Nephron progenitor cell (in vitro differentiated cells): ENCODE measurements at regions not wholly inside any gene's neighbourhood (a gene's known extent, or its start where the extent isn't known, plus 50 kb on each side); places are given as distances from the start of the nearest gene placed in this dataset.
A peak's percentile ranks its signal among the peaks of the same experiment; 100 is the strongest.

ENCODE experiments used
- DNase-seq: peaks from one replicate; pipeline ENCODE4 v3.0.0; 2021
- H3K27ac Mint-ChIP-seq: 2 replicates; pipeline ENCODE4 v1.8.0; 2021; ENCODE audit warnings: mild to moderate bottlenecking, moderate library complexity, mixed read lengths
- H3K27me3 Mint-ChIP-seq: 2 replicates; pipeline ENCODE4 v1.8.0; 2021; ENCODE audit warnings: mild to moderate bottlenecking, low read depth, mixed read lengths; ENCODE audit not compliant: poor library complexity
- H3K36me3 Mint-ChIP-seq: 2 replicates; pipeline ENCODE4 v1.8.0; 2021; ENCODE audit warnings: low read depth, mixed read lengths
- H3K4me1 Mint-ChIP-seq: 2 replicates; pipeline ENCODE4 v1.8.0; 2021; ENCODE audit warnings: mixed read lengths
- H3K4me3 Mint-ChIP-seq: 2 replicates; pipeline ENCODE4 v1.8.0; 2021; ENCODE audit warnings: mild to moderate bottlenecking, moderate library complexity, mixed read lengths
- H3K9me3 Mint-ChIP-seq: 2 replicates; pipeline ENCODE4 v1.8.0; 2021; ENCODE audit warnings: mild to moderate bottlenecking, moderate library complexity, mixed read lengths
- TF ChIP-seq, protein P1 (sequence below): fragments of 200-600 bp; sonication (generic); IDR thresholded peaks from 2 replicates; pipeline ENCODE4 v1.5.0; 2021; ENCODE audit warnings: antibody characterized with exemption

DNA sequence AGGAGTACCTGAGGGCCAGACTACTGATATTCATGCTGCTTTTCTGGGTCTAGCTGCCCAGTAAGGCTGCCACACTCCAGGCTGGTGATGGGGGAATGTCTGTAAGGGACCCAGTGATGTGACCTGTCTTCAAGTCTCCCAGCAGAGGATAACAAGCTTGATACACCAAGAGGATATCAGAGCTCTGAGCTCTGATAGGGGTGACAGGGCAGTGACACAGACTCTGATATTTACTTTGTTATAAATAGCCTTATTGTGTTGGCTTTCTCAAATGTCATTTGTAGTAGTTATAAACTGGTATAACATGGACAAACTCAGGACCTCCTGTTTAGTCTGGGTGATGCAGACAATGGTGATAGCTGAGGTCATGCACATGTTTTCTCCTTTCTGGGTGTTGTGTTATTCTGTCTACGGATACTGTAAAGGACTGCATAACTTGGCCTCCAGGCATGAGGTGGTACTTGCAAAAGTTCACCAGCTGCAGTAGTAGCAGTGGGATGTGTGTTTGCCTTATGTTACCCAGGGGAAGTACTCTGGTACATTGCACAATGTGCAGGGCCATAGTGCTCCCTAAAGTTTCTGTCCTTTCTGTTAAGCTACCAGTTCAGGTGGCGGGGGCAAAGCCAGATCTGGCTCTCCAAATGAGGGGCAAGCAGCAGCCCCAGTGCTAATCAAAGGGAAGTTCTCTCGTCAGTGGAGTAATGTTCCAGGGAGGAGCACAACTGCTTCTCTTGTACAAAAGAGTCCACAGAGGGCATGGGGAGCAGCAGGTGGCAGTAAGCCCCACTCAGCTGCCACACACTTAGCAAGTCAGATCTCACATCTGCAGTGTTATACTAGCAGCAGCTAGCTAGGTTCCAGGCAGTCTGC is 812.2 kb downstream of the JRKL start:
- peaks cover 13% of the 10 kb centered on the region for H3K4me1 Mint-ChIP-seq
- H3K9me3 Mint-ChIP-seq = peaks cover 14% of the 10 kb centered on the region
- TF ChIP-seq, protein P1, sequence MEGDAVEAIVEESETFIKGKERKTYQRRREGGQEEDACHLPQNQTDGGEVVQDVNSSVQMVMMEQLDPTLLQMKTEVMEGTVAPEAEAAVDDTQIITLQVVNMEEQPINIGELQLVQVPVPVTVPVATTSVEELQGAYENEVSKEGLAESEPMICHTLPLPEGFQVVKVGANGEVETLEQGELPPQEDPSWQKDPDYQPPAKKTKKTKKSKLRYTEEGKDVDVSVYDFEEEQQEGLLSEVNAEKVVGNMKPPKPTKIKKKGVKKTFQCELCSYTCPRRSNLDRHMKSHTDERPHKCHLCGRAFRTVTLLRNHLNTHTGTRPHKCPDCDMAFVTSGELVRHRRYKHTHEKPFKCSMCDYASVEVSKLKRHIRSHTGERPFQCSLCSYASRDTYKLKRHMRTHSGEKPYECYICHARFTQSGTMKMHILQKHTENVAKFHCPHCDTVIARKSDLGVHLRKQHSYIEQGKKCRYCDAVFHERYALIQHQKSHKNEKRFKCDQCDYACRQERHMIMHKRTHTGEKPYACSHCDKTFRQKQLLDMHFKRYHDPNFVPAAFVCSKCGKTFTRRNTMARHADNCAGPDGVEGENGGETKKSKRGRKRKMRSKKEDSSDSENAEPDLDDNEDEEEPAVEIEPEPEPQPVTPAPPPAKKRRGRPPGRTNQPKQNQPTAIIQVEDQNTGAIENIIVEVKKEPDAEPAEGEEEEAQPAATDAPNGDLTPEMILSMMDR = no peak
- H3K36me3 Mint-ChIP-seq = no peaks in the 10 kb centered on the region
- H3K27me3 Mint-ChIP-seq = peaks cover 5% of the 10 kb centered on the region
- H3K27ac Mint-ChIP-seq = no peak overlapping the region
- no peak for DNase-seq
- H3K4me3 Mint-ChIP-seq = no peak overlapping the region

DNA sequence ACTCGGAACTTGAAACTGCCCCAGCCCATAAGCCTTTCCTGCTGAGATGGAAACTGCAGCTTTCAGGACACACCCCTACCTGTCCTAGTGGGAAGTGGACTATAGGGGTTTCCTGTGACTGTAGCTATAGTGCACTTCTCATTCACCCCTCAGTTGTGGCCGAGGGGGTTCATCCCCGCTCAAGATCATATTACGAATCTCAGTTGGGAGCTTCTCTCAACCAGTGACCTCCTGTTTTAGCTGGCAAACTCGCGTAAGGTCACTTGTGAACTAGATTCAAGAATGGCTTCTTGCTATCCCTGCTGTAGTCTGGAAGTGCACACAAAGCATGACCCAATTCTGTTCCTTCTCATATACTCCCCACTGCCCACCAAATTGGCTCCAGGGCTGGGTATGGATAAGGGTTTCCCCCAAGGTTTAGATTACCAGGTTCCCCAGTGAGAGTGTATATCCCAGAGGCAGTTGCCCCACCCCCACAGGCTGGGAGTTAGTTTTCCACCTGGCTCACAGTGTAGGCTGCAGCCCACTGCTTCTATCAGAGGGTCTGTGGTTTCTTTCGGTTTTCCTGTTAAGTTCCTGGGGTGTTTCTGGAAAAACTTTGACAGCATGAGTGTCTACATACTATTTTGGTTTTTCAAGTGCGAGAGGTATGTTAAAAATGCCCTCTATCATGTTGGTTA is 812.9 kb downstream of the JRKL start:
- H3K27ac Mint-ChIP-seq = no peak overlapping the region
- H3K4me3 Mint-ChIP-seq = no peak overlapping the region
- peaks cover 6% of the 10 kb centered on the region for H3K9me3 Mint-ChIP-seq
- no peaks in the 10 kb centered on the region for H3K36me3 Mint-ChIP-seq
- peaks cover 13% of the 10 kb centered on the region for H3K4me1 Mint-ChIP-seq
- H3K27me3 Mint-ChIP-seq = peaks cover 5% of the 10 kb centered on the region
- TF ChIP-seq, protein P1 = no peak
- DNase-seq = peak; percentile 17

DNA sequence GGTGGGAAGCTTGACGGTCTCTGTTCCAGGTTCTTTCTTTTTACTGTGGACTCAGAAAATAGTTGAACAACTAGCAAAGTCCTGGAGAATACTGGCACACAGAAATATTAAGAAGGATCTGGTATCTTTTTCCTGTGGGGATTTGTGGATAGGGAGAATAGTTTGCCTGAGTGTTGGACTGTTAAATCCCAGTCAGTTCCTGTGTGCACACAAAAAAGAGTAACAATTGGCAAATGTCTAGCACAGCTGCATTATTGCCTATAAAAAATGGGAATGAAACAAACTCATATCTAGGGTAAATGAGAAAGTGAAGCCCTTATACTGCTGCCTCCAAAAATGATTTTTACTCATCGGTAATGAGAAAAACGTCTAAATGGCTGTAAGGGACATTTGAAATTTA is 828.2 kb downstream of the JRKL start:
- H3K4me3 Mint-ChIP-seq = no peak overlapping the region
- no peaks in the 10 kb centered on the region for H3K27me3 Mint-ChIP-seq
- no peaks in the 10 kb centered on the region for H3K36me3 Mint-ChIP-seq
- no peaks in the 10 kb centered on the region for H3K4me1 Mint-ChIP-seq
- DNase-seq = no peak
- TF ChIP-seq, protein P1 = no peak
- H3K27ac Mint-ChIP-seq = no peak overlapping the region
- no peaks in the 10 kb centered on the region for H3K9me3 Mint-ChIP-seq

- peaks cover 12% of the 10 kb centered on the region for H3K4me1 Mint-ChIP-seq
- TF ChIP-seq, protein P1 = no peak
- no peaks in the 10 kb centered on the region for H3K27me3 Mint-ChIP-seq
- no peak overlapping the region for H3K4me3 Mint-ChIP-seq
- DNase-seq = no peak
- H3K27ac Mint-ChIP-seq = no peak overlapping the region
- H3K36me3 Mint-ChIP-seq = no peaks in the 10 kb centered on the region
- no peaks in the 10 kb centered on the region for H3K9me3 Mint-ChIP-seq
These were observed 833.8 kb downstream of the JRKL start for GRCh38 chr11:97223647-97224046.

DNA sequence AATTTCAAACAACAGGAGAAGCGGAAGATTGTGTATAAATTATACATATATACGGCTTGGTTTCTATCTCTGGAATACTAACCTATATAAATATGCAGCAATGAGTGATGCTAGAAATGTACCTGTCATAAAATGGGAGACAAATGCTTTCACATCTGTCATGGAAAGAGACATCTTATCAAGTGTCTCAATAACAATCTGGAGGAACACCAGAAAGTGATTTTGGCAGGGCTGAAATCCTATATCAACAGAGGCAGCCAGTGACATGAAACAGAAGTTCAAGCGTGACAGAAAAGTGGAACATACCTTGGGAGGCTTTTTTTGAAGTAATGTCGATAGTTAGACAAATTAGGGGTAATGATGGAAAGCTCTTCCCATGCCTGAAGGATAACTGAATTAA is 834.6 kb downstream of the JRKL start:
- DNase-seq = no peak
- H3K36me3 Mint-ChIP-seq = no peaks in the 10 kb centered on the region
- H3K27ac Mint-ChIP-seq = no peak overlapping the region
- TF ChIP-seq, protein P1 = no peak
- H3K9me3 Mint-ChIP-seq = no peaks in the 10 kb centered on the region
- peaks cover 12% of the 10 kb centered on the region for H3K4me1 Mint-ChIP-seq
- no peaks in the 10 kb centered on the region for H3K27me3 Mint-ChIP-seq
- no peak overlapping the region for H3K4me3 Mint-ChIP-seq
